Astrocyte (in vitro differentiated cells and primary cell): ENCODE measurements at regions not wholly inside any gene's neighbourhood (a gene's known extent, or its start where the extent isn't known, plus 50 kb on each side); places are given as distances from the start of the nearest gene placed in this dataset.

Experiments used
- DNase-seq: peaks from one replicate; pipeline ENCODE4 v3.0.0-alpha.2; 2010; ENCODE audit warnings: low read depth
- FAIRE-seq: peaks from 2 replicates; lab custom pipeline; 2011; peaks lifted over from hg19 to GRCh38; lab: Jason Lieb, UNC
- H2AFZ ChIP-seq: 2 replicates; pipeline ENCODE4 v1.6.0; 2012; ENCODE audit warnings: low read depth, low read length, inconsistent platforms
- H3K27ac ChIP-seq: 2 replicates; pipeline ENCODE4 v1.5.1; 2011; ENCODE audit warnings: low read depth, low read length, inconsistent platforms
- H3K27me3 ChIP-seq: 2 replicates; pipeline ENCODE4 v1.6.0; 2011; ENCODE audit warnings: low read length, inconsistent platforms; ENCODE audit not compliant: insufficient read depth
- H3K36me3 ChIP-seq: 2 replicates; pipeline ENCODE4 v1.5.1; 2011; ENCODE audit warnings: low read length, inconsistent platforms; ENCODE audit not compliant: insufficient read depth
- H3K4me1 ChIP-seq: 2 replicates; pipeline ENCODE4 v1.5.1; 2011; ENCODE audit warnings: low read length, inconsistent platforms; ENCODE audit not compliant: insufficient read depth
- H3K4me2 ChIP-seq: 2 replicates; pipeline ENCODE4 v1.6.0; 2012; ENCODE audit warnings: low read length, inconsistent platforms
- H3K4me3 ChIP-seq: 2 replicates; pipeline ENCODE4 v1.5.1; 2011; ENCODE audit warnings: low read depth, mild to moderate bottlenecking, low read length, inconsistent platforms; ENCODE audit not compliant: insufficient read depth
- H3K79me2 ChIP-seq: 2 replicates; pipeline ENCODE4 v1.6.0; 2012; ENCODE audit warnings: mild to moderate bottlenecking, low read length, inconsistent platforms; ENCODE audit not compliant: insufficient read depth
- H3K9ac ChIP-seq: 2 replicates; pipeline ENCODE4 v1.6.0; 2012; ENCODE audit warnings: mild to moderate bottlenecking, low read length, inconsistent platforms
- H3K9me3 ChIP-seq: 2 replicates; pipeline ENCODE4 v1.5.1; 2012; ENCODE audit warnings: low read depth, mild to moderate bottlenecking, low read length, inconsistent platforms; ENCODE audit not compliant: insufficient read depth
- H4K20me1 ChIP-seq: 2 replicates; pipeline ENCODE4 v1.6.0; 2012; ENCODE audit warnings: low read length, inconsistent platforms; ENCODE audit not compliant: insufficient read depth
- H3K27ac Mint-ChIP-seq: one replicate; pipeline ENCODE4 v1.8.0; 2021; ENCODE audit warnings: mild to moderate bottlenecking, mixed read lengths; ENCODE audit not compliant: unreplicated experiment
- H3K27me3 Mint-ChIP-seq: one replicate; pipeline ENCODE4 v1.8.0; 2021; ENCODE audit warnings: low read depth, mixed read lengths; ENCODE audit not compliant: unreplicated experiment
- H3K36me3 Mint-ChIP-seq: one replicate; pipeline ENCODE4 v1.8.0; 2021; ENCODE audit warnings: low read depth, mixed read lengths; ENCODE audit not compliant: unreplicated experiment
- H3K4me1 Mint-ChIP-seq: one replicate; pipeline ENCODE4 v1.8.0; 2021; ENCODE audit warnings: low read depth, mixed read lengths; ENCODE audit not compliant: unreplicated experiment
- H3K4me3 Mint-ChIP-seq: one replicate; pipeline ENCODE4 v1.8.0; 2021; ENCODE audit warnings: mild to moderate bottlenecking, moderate library complexity, mixed read lengths; ENCODE audit not compliant: unreplicated experiment
- H3K9me3 Mint-ChIP-seq: one replicate; pipeline ENCODE4 v1.8.0; 2021; ENCODE audit warnings: mild to moderate bottlenecking, mixed read lengths; ENCODE audit not compliant: unreplicated experiment
- CTCF ChIP-seq: IDR thresholded peaks from 2 replicates; pipeline ENCODE4 v1.5.1; 2011; ENCODE audit warnings: low read depth, mild to moderate bottlenecking, inconsistent platforms, low read length, moderate library complexity; ENCODE audit not compliant: insufficient read depth
- EZH2 ChIP-seq: IDR thresholded peaks from 2 replicates; pipeline ENCODE4 v1.6.1; 2012; ENCODE audit warnings: mild to moderate bottlenecking, low read length, inconsistent platforms; ENCODE audit not compliant: insufficient read depth

DNA sequence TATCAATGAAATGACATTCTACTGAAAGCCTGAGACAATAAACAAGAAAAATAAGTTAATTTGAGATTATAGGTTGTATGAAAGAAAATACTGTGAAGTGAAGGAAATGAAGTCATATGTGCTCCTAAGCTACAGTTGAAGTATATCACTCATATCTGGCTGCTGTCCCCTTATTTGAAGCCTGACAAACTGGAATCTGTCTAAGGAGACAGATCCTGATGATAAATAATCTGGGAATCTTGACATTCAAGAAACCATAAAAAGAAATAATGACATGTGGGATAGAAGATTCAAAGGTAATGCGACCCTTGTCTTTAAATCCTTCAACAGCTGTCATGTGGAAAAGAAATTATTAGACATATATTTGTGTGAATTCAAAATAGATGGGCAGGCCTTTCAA, 424.5 kb upstream of the LMCD1 start:
- no peaks in the 10 kb centered on the region for H3K27me3 ChIP-seq
- H3K27me3 Mint-ChIP-seq: no peaks in the 10 kb centered on the region
- no peaks in the 10 kb centered on the region for H4K20me1 ChIP-seq
- no peaks in the 10 kb centered on the region for H3K79me2 ChIP-seq
- H3K4me2 ChIP-seq: no peak overlapping the region
- H3K9ac ChIP-seq: no peak overlapping the region
- no peak overlapping the region for H3K27ac Mint-ChIP-seq
- no peaks in the 10 kb centered on the region for H3K4me1 Mint-ChIP-seq
- H3K9me3 ChIP-seq: no peaks in the 10 kb centered on the region
- TF ChIP-seq CTCF (no peak), EZH2 (no peak)
- H2AFZ ChIP-seq: no peak overlapping the region
- no peak overlapping the region for H3K4me3 ChIP-seq
- FAIRE-seq (no peak), DNase-seq (no peak)
- H3K27ac ChIP-seq: no peak overlapping the region
- no peaks in the 10 kb centered on the region for H3K36me3 Mint-ChIP-seq
- H3K36me3 ChIP-seq: no peaks in the 10 kb centered on the region
- no peaks in the 10 kb centered on the region for H3K9me3 Mint-ChIP-seq
- H3K4me1 ChIP-seq: no peaks in the 10 kb centered on the region
- H3K4me3 Mint-ChIP-seq: no peak overlapping the region

- no peaks in the 10 kb centered on the region for H3K9me3 ChIP-seq
- H3K9ac ChIP-seq: no peak overlapping the region
- Mint-ChIP-seq H3K27ac (no peak overlapping the region), H3K9me3 (no peaks in the 10 kb centered on the region), H3K4me3 (no peak overlapping the region), H3K4me1 (no peaks in the 10 kb centered on the region), H3K27me3 (no peaks in the 10 kb centered on the region), H3K36me3 (no peaks in the 10 kb centered on the region)
- TF ChIP-seq EZH2: no peak
- no peak for TF ChIP-seq CTCF
- H3K4me1 ChIP-seq: no peaks in the 10 kb centered on the region
- no peak overlapping the region for H2AFZ ChIP-seq
- no peaks in the 10 kb centered on the region for H3K36me3 ChIP-seq
- H3K27me3 ChIP-seq: no peaks in the 10 kb centered on the region
- DNase-seq (no peak), FAIRE-seq (no peak)
- no peaks in the 10 kb centered on the region for H4K20me1 ChIP-seq
- no peak overlapping the region for H3K4me3 ChIP-seq
- H3K4me2 ChIP-seq: no peak overlapping the region
- H3K79me2 ChIP-seq: no peaks in the 10 kb centered on the region
- no peak overlapping the region for H3K27ac ChIP-seq
Measured at GRCh38 chr3:8080464-8080863, 421.2 kb upstream of the LMCD1 start.

DNA sequence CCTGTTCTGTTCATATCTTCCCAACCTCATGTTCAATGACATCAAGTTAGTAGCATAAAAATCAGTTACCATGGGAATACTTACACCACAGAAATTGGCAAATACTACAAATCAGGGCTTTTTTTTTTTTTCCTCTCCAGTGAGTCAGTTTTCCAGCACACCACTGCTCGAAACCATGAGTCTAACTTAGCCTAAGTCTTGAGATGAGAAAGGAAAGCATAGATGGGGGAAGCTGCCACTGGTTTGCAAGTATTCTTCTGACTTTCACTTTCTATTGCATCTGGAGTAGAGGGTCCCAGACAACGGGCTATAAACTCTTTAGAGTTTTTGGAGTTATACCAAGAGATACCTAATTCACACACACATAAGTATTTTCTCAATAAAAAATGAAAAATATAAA, 416.1 kb upstream of the LMCD1 start:
- H3K4me1 Mint-ChIP-seq: no peaks in the 10 kb centered on the region
- Histone ChIP-seq H3K4me1 (no peaks in the 10 kb centered on the region), H3K9me3 (no peaks in the 10 kb centered on the region), H3K36me3 (no peaks in the 10 kb centered on the region), H2AFZ (no peak overlapping the region), H3K4me2 (no peak overlapping the region), H3K27ac (no peak overlapping the region), H4K20me1 (no peaks in the 10 kb centered on the region), H3K4me3 (no peak overlapping the region), H3K9ac (no peak overlapping the region), H3K79me2 (no peaks in the 10 kb centered on the region), H3K27me3 (no peaks in the 10 kb centered on the region)
- H3K27ac Mint-ChIP-seq: no peak overlapping the region
- H3K27me3 Mint-ChIP-seq: no peaks in the 10 kb centered on the region
- no peak for FAIRE-seq
- DNase-seq: no peak
- TF ChIP-seq CTCF (no peak), EZH2 (no peak)
- H3K36me3 Mint-ChIP-seq: no peaks in the 10 kb centered on the region
- H3K4me3 Mint-ChIP-seq: no peak overlapping the region
- peaks cover 2% of the 10 kb centered on the region for H3K9me3 Mint-ChIP-seq
